ENCODE measurements at regions not wholly inside any gene's neighbourhood (a gene's known extent, or its start where the extent isn't known, plus 50 kb on each side); places are given as distances from the start of the nearest gene placed in this dataset.

DNA sequence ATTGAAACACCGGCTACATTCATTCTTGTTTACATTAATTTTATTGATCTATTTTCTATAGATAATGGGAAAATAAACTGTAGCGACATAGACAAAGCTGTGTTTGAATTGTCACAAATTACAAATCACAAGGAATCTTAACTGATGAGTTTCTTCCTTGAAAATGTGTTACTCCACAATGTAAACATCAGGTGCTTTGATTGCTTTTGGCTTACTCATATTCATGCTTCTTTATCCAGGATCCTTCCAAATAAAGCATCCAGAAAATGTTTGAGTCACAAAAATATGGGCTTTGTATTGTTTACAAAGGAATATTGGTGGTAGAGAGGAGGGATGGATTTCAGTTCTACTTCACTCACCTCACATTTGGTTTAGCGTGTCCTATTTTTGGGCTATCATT is 64.0 kb downstream of the BMP2 start:
- DNase-seq = no peak

DNA sequence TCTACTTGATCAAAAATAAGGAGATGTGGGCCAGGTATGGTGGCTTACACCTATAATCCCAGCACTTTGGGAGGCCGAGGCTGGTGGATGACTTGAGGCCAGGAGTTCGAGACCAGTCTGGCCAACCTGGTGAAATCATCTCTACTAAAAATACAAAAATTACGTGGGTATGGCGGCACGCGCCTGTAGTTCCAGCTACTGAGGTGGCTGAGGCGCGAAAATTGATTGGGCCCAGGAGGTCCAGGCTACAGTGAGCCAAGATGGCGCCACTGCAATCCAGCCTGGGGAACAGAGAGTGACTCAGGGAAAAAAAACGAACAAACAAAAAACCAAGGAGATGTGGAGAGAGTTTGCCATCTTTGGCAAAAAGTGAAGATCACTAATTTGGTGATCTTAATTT is 65.3 kb downstream of the BMP2 start:
- no peak for DNase-seq

- no peak for DNase-seq
These were observed 68.1 kb downstream of the BMP2 start for GRCh38 chr20:6835609-6836008.

DNA sequence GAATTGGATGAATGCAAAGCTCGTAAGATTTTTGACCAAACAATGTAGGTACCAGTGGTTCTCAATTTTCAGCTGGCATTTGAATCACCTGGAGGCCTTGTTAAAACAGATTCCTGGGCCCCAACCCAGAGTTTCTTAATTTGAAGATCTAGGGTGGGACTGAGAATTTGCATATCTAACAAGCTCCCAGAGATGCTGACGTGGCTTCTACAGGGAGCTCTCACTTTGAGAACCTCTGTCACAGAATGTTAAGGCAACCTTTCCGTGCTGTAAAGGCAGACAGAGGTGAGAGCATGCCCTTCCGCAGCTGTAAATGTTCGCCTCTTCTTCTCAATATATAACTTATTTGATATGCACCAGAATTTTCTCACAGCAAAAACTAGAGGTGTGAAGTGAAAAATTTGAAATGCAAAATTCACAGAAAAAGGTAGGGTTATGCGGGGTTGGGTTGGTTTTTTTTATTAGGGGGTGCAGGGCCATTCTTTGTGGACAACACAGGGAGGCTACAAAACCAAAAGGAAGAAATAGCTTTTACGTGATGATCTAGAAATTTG is 69.4 kb downstream of the BMP2 start:
- no peak for DNase-seq

- no peak for DNase-seq
These were observed 70.2 kb downstream of the BMP2 start for GRCh38 chr20:6837730-6838129.

DNA sequence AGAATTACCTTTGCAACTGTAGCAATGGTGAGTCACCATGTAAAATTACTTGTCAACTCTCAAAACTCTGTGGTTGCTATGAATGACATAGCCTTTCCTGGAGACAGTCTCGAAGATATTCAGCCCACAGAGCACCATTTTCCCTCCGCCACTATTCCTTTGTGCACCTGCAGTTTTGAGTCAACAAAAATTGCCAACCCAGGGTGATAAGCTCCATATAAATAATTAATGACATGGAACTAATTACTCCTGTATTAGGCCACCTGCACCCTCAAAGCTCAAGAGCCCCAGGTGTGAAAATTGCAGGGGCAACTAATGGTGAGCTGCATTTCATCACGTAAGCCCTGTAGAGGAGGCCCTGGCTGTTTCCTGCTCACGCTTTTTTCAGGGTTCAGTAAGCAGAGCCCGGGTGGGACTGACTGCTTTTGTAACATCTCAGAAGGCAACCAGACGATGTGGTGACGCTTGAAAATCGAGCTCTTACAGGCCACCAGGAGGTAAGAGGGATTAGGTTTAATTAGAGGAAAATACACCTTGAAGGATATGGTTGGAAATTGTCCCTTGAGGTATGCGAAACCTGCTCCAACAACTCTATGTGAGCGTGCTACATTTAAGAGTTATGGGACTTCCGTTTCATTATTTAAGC is 70.8 kb downstream of the BMP2 start:
- DNase-seq = no peak

- no peak for DNase-seq
These were observed 73.6 kb downstream of the BMP2 start for GRCh38 chr20:6841128-6841527.

DNA sequence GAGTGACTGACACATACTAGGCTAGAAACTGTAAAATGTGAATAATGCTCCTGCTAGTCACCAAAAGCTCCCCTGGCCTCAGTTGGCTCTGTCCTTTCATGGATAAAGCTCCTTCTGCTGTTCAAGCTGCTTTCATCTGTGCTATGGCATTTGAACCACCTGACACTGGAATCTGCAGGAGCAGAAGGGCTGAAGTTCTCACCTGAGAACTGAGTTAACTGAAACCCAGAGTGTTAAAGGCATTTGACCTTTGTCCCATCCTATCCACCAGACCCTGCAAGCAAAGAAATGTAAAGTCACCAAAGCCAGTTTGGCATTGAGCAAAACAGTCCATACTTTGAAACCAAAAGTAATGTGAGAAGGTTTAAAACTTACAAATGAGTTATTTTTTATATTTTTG is 77.7 kb downstream of the BMP2 start:
- DNase-seq = no peak

DNA sequence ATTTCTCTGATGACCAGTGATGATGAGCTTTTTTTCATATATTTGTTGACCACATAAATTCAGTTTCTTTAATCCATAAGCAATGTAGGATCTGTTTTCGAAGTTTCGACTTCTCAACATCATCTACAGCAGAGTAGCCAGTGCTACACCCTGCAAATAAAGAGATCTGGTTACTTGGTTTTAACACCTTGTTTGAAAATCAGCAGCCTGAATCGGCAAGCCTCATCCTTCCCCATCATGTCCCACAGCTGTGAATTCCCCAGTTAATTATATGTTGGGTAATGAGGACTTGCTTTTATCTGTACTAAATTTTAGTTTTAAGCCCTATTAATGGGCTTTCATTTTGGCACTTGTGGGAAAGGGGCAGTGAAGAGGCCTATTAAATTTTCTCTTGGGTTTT is 80.6 kb downstream of the BMP2 start:
- no peak for DNase-seq

GRCh38 chr20:6848992-6849391 is 81.5 kb downstream of the BMP2 start:
- no peak for DNase-seq

DNA sequence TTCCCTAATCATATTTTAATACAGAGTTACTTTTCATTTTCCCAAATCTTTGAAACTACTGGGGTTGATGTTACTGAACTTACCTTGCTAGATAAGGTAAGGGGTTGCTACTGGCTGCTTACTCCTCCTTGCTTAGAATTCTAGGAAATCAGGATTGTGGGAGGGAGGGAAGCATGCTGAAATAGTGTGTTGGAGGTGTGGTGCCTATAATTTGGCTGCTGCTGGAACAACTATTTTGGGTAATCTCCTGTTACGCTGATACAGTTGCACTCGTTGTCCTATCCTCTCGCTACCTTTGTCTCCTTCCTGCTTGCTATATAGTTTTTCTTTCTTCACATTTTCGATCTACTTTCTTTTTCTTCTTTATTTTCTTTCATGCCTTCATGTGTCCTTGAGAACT is 83.7 kb downstream of the BMP2 start:
- no peak for DNase-seq

GRCh38 chr20:6852478-6852877 is 85.0 kb downstream of the BMP2 start:
- no peak for DNase-seq

- no peak for DNase-seq
These were observed 87.6 kb downstream of the BMP2 start for GRCh38 chr20:6855104-6855503.

GRCh38 chr20:6855796-6856195 is 88.3 kb downstream of the BMP2 start:
- no peak for DNase-seq

- DNase-seq = no peak
These were observed 90.4 kb downstream of the BMP2 start for GRCh38 chr20:6857927-6858326.

GRCh38 chr20:6863355-6863754 is 95.9 kb downstream of the BMP2 start:
- no peak for DNase-seq

DNA sequence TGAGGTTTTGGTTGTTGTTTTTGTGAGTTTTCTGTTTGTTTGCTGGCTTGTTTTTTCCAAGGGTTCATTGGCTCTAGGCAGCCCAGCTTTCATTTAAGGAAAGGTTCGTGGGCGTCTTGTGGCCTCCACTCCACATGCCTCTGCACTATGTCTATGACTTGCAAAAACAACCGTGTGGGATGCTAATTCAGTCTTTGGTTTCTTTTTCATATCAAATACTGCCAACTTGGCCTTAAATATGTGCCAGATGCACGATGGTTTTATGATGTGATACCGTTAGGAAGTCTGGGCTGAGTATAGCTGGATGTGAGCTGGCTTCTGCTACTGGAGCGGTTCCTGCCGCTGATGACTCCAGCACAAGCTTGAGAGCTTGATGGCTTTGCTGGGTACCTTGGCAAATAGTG is 96.3 kb downstream of the BMP2 start:
- DNase-seq = no peak

DNA sequence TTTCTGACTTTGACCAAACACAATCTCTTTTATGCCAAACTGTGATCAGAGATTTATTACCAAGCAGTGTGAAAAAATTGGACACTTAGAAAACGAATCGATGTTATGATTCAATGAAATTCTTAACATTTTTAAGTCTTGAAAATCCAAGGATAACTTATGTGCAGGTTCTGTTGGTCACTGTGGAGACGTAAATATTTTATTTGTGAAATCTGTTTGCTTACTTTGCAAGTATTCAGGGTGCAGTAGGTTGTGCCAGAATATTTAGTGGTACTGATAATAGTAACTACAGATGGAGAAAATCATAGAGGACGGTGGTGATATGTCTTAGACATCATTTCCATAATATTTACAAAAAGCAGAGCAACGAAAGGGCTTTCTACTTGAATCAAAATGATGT is 97.3 kb downstream of the BMP2 start:
- DNase-seq = no peak

DNA sequence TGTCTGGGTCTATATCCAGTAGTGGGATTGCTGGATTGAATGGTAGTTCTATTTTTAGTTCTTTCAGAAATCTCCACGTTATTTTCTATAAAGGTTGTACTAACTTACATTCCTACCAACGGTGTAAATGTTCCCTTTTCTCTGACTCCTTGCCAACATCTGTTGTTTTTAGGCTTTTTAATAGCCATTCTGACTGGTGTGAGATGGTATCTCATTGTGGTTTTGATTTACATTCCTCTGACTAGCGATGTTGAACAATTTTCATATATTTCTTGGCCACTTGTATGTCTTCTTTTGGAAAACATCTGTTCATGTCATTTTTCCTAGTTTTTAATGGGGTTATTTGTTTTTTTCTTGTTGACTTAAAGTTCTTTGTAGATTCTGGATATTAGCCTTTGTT is 99.3 kb downstream of the BMP2 start:
- DNase-seq = no peak

GRCh38 chr20:6868861-6869260 is 101.4 kb downstream of the BMP2 start:
- no peak for DNase-seq

DNA sequence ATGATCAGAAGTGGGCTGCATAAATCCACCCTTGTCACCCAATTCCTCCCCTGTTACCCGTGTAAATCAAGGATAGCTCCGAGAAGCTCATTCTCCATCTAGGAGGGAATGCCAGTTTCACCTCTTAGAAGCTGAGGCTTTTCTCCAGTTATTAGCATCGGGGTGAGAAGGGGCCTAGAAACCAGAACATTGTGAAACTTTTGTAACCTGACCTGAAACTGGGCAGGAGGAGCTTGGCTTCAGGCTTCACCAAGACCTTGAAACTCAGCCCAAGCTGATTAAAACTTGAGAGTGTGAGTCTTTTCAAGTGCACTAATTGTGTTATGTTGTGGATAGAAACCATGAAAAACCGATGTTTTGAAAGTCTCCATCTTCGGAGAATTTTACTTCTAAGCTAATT is 103.1 kb downstream of the BMP2 start:
- no peak for DNase-seq

- no peak for DNase-seq
These were observed 110.1 kb downstream of the BMP2 start for GRCh38 chr20:6877633-6878032.

- DNase-seq = no peak
These were observed 115.2 kb downstream of the BMP2 start for GRCh38 chr20:6882561-6883291.

DNA sequence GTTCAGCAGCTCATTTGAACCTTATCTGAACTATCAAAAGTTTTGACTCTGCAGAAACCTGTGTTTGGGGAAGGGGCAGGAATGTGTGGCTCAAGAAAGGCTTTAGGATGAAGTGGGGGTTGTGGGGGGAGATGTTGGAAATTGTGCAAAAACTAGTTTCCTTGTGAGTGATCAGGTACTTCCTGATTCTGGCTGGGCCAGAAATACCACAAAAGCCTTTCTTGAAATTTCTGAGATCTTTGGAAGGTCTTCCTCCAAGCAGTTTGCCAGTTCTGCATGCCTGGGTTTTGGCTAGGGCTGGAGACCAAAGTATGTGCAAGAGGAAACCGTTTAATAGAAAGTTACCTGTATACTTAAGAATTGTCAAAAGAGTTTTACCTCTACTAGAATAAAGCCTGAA is 116.6 kb downstream of the BMP2 start:
- DNase-seq = no peak

All from stimulated activated CD4-positive, alpha-beta T cell treated with anti-CD3 and anti-CD28 coated beads, Interleukin-2, amount 100 ng/mL, for 24 hours (primary cell).